Neuronal stem cell (in vitro differentiated cells): ENCODE measurements at regions not wholly inside any gene's neighbourhood (a gene's known extent, or its start where the extent isn't known, plus 50 kb on each side); places are given as distances from the start of the nearest gene placed in this dataset.

Experiments
- DNase-seq: peaks from one replicate; pipeline ENCODE4 v3.0.0-alpha.2; 2013; ENCODE audit warnings: low spot score
- H2AFZ ChIP-seq: one replicate; pipeline ENCODE4 v1.6.1; 2013; ENCODE audit warnings: mild to moderate bottlenecking, low read length, inconsistent platforms
- H2AK5ac ChIP-seq: 2 replicates; pipeline ENCODE4 v1.6.1; 2013; ENCODE audit warnings: low read depth, mild to moderate bottlenecking, inconsistent platforms, low read length, moderate library complexity, mixed read lengths
- H2BK120ac ChIP-seq: 2 replicates; pipeline ENCODE4 v1.6.1; 2013; ENCODE audit warnings: low read depth, mild to moderate bottlenecking, inconsistent platforms, low read length, moderate library complexity, mixed read lengths
- H2BK12ac ChIP-seq: one replicate; pipeline ENCODE4 v1.6.1; 2013; ENCODE audit warnings: low read length, inconsistent platforms
- H2BK15ac ChIP-seq: 2 replicates; pipeline ENCODE4 v1.6.1; 2013; ENCODE audit warnings: mild to moderate bottlenecking, low read length, inconsistent platforms, mixed read lengths
- H2BK5ac ChIP-seq: one replicate; pipeline ENCODE4 v1.6.1; 2013; ENCODE audit warnings: inconsistent platforms, mild to moderate bottlenecking, low read length, moderate library complexity
- H3K14ac ChIP-seq: one replicate; pipeline ENCODE4 v1.6.1; 2013; ENCODE audit warnings: low read length, inconsistent platforms
- H3K18ac ChIP-seq: 2 replicates; pipeline ENCODE4 v1.6.1; 2013; ENCODE audit warnings: low read length, inconsistent platforms
- H3K23ac ChIP-seq: 2 replicates; pipeline ENCODE4 v1.6.1; 2013; ENCODE audit warnings: low read depth, mild to moderate bottlenecking, mixed read lengths, low read length, inconsistent platforms; ENCODE audit not compliant: poor library complexity
- H3K27ac ChIP-seq: replicated peaks from 3 replicates; pipeline ENCODE4 v1.5.1; 2013; ENCODE audit warnings: low read length, inconsistent platforms
- H3K27me3 ChIP-seq, 3 experiments: 2 replicates each; pipeline ENCODE4 v1.6.1; 2013; ENCODE audit warnings: low read length in 3 of 3, mild to moderate bottlenecking in 2 of 3, inconsistent platforms in 1 of 3, low read depth in 1 of 3, mixed read lengths in 1 of 3, moderate library complexity in 1 of 3; ENCODE audit not compliant: control insufficient read depth in 3 of 3, insufficient read depth in 3 of 3
- H3K36me3 ChIP-seq, 2 donors: replicated peaks in 1 of 2; 2 replicates each; pipeline ENCODE4 v1.6.1; 2013; ENCODE audit warnings: low read length in 2 of 2; ENCODE audit not compliant: control insufficient read depth in 2 of 2, insufficient read depth in 2 of 2
- H3K4ac ChIP-seq: 2 replicates; pipeline ENCODE4 v1.6.1; 2013; ENCODE audit warnings: inconsistent platforms, mild to moderate bottlenecking, low read length, moderate library complexity
- H3K4me1 ChIP-seq, 2 donors: 1 replicate in 1 of 2; 2 replicates in 1 of 2; pipeline ENCODE4 v1.6.1; 2013; ENCODE audit warnings: low read length in 2 of 2, low read depth in 1 of 2; ENCODE audit not compliant: control insufficient read depth in 2 of 2, insufficient read depth in 1 of 2
- H3K4me2 ChIP-seq: one replicate; pipeline ENCODE4 v1.6.1; 2013; ENCODE audit warnings: mild to moderate bottlenecking, low read length, inconsistent platforms; ENCODE audit not compliant: insufficient read depth, poor library complexity, severe bottlenecking
- H3K4me3 ChIP-seq, 2 donors: 2 replicates each; pipeline ENCODE4 v1.5.1; 2013; ENCODE audit warnings: low read length in 2 of 2, mild to moderate bottlenecking in 2 of 2, inconsistent platforms in 1 of 2, moderate library complexity in 1 of 2
- H3K79me1 ChIP-seq: one replicate; pipeline ENCODE4 v1.6.1; 2013; ENCODE audit warnings: low read depth, mild to moderate bottlenecking, inconsistent platforms, low read length, moderate library complexity
- H3K9ac ChIP-seq: one replicate; pipeline ENCODE4 v1.6.1; 2013; ENCODE audit warnings: mild to moderate bottlenecking, low read depth, low read length, inconsistent platforms; ENCODE audit not compliant: poor library complexity
- H3K9me3 ChIP-seq, 2 donors: replicated peaks in 1 of 2; 2 replicates each; pipeline versions ENCODE3 to v1.6.1; 2013; ENCODE audit warnings: low read length in 2 of 2, mild to moderate bottlenecking in 2 of 2, inconsistent platforms in 1 of 2, low read depth in 1 of 2, mixed read lengths in 1 of 2, moderate library complexity in 1 of 2; ENCODE audit not compliant: control insufficient read depth in 2 of 2, insufficient read depth in 1 of 2
- H4K8ac ChIP-seq: one replicate; pipeline ENCODE4 v1.6.1; 2013; ENCODE audit warnings: low read depth, mild to moderate bottlenecking, inconsistent platforms, low read length, moderate library complexity
- H4K91ac ChIP-seq: one replicate; pipeline ENCODE4 v1.6.1; 2013; ENCODE audit warnings: low read length, low read depth, mild to moderate bottlenecking, inconsistent platforms; ENCODE audit not compliant: poor library complexity
- WGBS, 2 donors: extraction: QIAGEN DNeasy Blood & Tissue Kit; methylation state at CpG; one replicate each; pipeline ENCODE4 v1.1.7; 2013; ENCODE audit warnings: missing lambda C conversion rate in 2 of 2, mixed read lengths in 1 of 2; ENCODE audit not compliant: insufficient read length in 2 of 2, insufficient replicate concordance in 1 of 2; ENCODE audit errors: extremely low coverage in 2 of 2; 5-methylcytosine and 5-hydroxymethylcytosine counted together

GRCh38 chr5:68555907-68556681 lies 340.5 kb downstream of the PIK3R1 start:
- H3K9me3 ChIP-seq: peaks cover 0 to 3% of the 10 kb centered on the region in 2 donors
- H3K23ac ChIP-seq: no peak overlapping the region
- H2BK15ac ChIP-seq: no peak overlapping the region
- WGBS, 2 donors: no CpG with 5 or more reads among the region's 6 CpGs
- H3K9ac ChIP-seq: no peak overlapping the region
- no peak overlapping the region for H3K14ac ChIP-seq
- no peak overlapping the region for H2BK12ac ChIP-seq
- no peak overlapping the region for H3K4ac ChIP-seq
- H3K18ac ChIP-seq: no peak overlapping the region
- no peaks in the 10 kb centered on the region for H3K36me3 ChIP-seq
- no peak overlapping the region for H3K27ac ChIP-seq
- no peak overlapping the region for H2AK5ac ChIP-seq
- H3K4me1 ChIP-seq: no peaks in the 10 kb centered on the region
- peaks cover 0 to 3% (median 0%) of the 10 kb centered on the region in 3 experiments for H3K27me3 ChIP-seq
- H4K8ac ChIP-seq: no peak overlapping the region
- no peaks in the 10 kb centered on the region for H3K79me1 ChIP-seq
- H2AFZ ChIP-seq: no peak overlapping the region
- H4K91ac ChIP-seq: no peak overlapping the region
- H2BK5ac ChIP-seq: no peak overlapping the region
- H3K4me2 ChIP-seq: no peak overlapping the region
- H2BK120ac ChIP-seq: no peak overlapping the region
- H3K4me3 ChIP-seq: no peak overlapping the region
- no peak for DNase-seq

- no peaks in the 10 kb centered on the region for H3K79me1 ChIP-seq
- no peak overlapping the region for H3K18ac ChIP-seq
- peaks cover 0 to 3% (median 0%) of the 10 kb centered on the region in 3 experiments for H3K27me3 ChIP-seq
- H3K9me3 ChIP-seq: peaks cover 0 to 3% of the 10 kb centered on the region in 2 donors
- H3K36me3 ChIP-seq: no peaks in the 10 kb centered on the region
- H2BK15ac ChIP-seq: no peak overlapping the region
- H3K4me2 ChIP-seq: no peak overlapping the region
- no peak overlapping the region for H3K4ac ChIP-seq
- H3K14ac ChIP-seq: no peak overlapping the region
- no peak overlapping the region for H3K27ac ChIP-seq
- no peak for DNase-seq
- no peaks in the 10 kb centered on the region for H3K4me1 ChIP-seq
- H2BK12ac ChIP-seq: no peak overlapping the region
- H2AK5ac ChIP-seq: no peak overlapping the region
- H2AFZ ChIP-seq: no peak overlapping the region
- H3K9ac ChIP-seq: no peak overlapping the region
- no peak overlapping the region for H4K8ac ChIP-seq
- no peak overlapping the region for H4K91ac ChIP-seq
- no peak overlapping the region for H3K23ac ChIP-seq
- no CpG with 5 or more reads among the region's 4 CpGs for WGBS, 2 donors
- H2BK120ac ChIP-seq: no peak overlapping the region
- H3K4me3 ChIP-seq: no peak overlapping the region
- no peak overlapping the region for H2BK5ac ChIP-seq
Observed at GRCh38 chr5:68557162-68557936, 341.8 kb downstream of the PIK3R1 start.

- Histone ChIP-seq H3K27me3 (peaks cover 0 to 3% (median 0%) of the 10 kb centered on the region in 3 experiments), H3K4me3 (no peak overlapping the region), H3K14ac (no peak overlapping the region), H2BK120ac (no peak overlapping the region), H2BK12ac (no peak overlapping the region), H2AK5ac (no peak overlapping the region), H2BK5ac (no peak overlapping the region), H4K91ac (no peak overlapping the region), H3K18ac (no peak overlapping the region), H3K9ac (no peak overlapping the region), H3K9me3 (peaks cover 0 to 3% of the 10 kb centered on the region in 2 donors), H3K4ac (no peak overlapping the region), H2BK15ac (no peak overlapping the region), H3K23ac (no peak overlapping the region), H3K36me3 (no peaks in the 10 kb centered on the region), H2AFZ (peak overlapping the region; percentile 29), H3K79me1 (no peaks in the 10 kb centered on the region), H3K27ac (no peak overlapping the region), H3K4me1 (no peaks in the 10 kb centered on the region), H4K8ac (no peak overlapping the region), H3K4me2 (no peak overlapping the region)
- DNase-seq: no peak
- WGBS, 2 donors: no CpG with 5 or more reads among the region's 3 CpGs
Observed at GRCh38 chr5:68562308-68562707, 346.8 kb downstream of the PIK3R1 start.

- Histone ChIP-seq H3K4me3 (no peak overlapping the region), H3K23ac (no peak overlapping the region), H4K8ac (no peak overlapping the region), H3K4me1 (no peaks in the 10 kb centered on the region), H2BK120ac (no peak overlapping the region), H2BK5ac (no peak overlapping the region), H3K9me3 (no peaks in the 10 kb centered on the region), H4K91ac (no peak overlapping the region), H2AK5ac (no peak overlapping the region), H3K79me1 (no peaks in the 10 kb centered on the region), H3K27ac (no peak overlapping the region), H2BK15ac (no peak overlapping the region), H3K4ac (no peak overlapping the region), H3K18ac (no peak overlapping the region), H3K9ac (no peak overlapping the region), H2AFZ (no peak overlapping the region), H3K36me3 (no peaks in the 10 kb centered on the region), H3K27me3 (no peaks in the 10 kb centered on the region), H3K14ac (no peak overlapping the region), H3K4me2 (no peak overlapping the region), H2BK12ac (no peak overlapping the region)
- no CpG with 5 or more reads among the region's 5 CpGs for WGBS, 2 donors
- DNase-seq: no peak
Observed at GRCh38 chr5:68565427-68565826, 349.9 kb downstream of the PIK3R1 start.
